Keratinocyte (primary cell): ENCODE measurements at regions not wholly inside any gene's neighbourhood (a gene's known extent, or its start where the extent isn't known, plus 50 kb on each side); places are given as distances from the start of the nearest gene placed in this dataset.

Experiments used
- EZH2 ChIP-seq: IDR thresholded peaks from one replicate; pipeline ENCODE4 v1.6.1; 2012; ENCODE audit warnings: inconsistent platforms, mild to moderate bottlenecking, low read length, moderate library complexity
- TF ChIP-seq, protein P1 (sequence below), 3 experiments: IDR thresholded peaks in 1 of 3; conservative IDR thresholded peaks in 1 of 3; optimal IDR thresholded peaks in 1 of 3; 2 replicates in 2 of 3; 3 replicates in 1 of 3; pipeline versions ENCODE3 to v1.5.1; 2011; ENCODE audit warnings: low read length in 3 of 3, mild to moderate bottlenecking in 3 of 3, moderate library complexity in 2 of 3, control low read depth in 1 of 3, inconsistent platforms in 1 of 3; ENCODE audit not compliant: insufficient read depth in 2 of 3; ENCODE audit errors: extremely low read depth in 1 of 3

DNA sequence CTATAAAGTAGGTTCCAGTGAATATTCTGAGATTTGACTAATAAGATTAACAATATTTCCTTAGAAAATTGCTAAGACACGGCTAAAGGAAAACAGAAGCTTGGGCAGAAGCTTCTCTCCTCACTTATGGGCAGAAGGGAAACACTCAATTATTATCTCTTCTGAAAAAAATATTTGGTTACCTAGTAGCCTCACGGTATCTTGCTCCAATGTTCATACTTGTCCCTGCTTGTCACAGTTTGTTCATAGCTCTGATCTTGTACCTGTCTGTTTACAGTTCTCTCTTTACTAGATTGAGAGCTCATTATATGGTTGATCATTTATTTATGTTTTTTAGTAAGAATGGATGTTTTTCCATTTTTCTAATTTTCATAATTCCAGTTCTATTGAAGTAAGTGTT is 458.0 kb upstream of the ATP2B1 start:
- TF ChIP-seq, protein P1, sequence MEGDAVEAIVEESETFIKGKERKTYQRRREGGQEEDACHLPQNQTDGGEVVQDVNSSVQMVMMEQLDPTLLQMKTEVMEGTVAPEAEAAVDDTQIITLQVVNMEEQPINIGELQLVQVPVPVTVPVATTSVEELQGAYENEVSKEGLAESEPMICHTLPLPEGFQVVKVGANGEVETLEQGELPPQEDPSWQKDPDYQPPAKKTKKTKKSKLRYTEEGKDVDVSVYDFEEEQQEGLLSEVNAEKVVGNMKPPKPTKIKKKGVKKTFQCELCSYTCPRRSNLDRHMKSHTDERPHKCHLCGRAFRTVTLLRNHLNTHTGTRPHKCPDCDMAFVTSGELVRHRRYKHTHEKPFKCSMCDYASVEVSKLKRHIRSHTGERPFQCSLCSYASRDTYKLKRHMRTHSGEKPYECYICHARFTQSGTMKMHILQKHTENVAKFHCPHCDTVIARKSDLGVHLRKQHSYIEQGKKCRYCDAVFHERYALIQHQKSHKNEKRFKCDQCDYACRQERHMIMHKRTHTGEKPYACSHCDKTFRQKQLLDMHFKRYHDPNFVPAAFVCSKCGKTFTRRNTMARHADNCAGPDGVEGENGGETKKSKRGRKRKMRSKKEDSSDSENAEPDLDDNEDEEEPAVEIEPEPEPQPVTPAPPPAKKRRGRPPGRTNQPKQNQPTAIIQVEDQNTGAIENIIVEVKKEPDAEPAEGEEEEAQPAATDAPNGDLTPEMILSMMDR (optimal IDR thresholded peaks at IDR 0.05 in 1 of 3, IDR thresholded peaks at IDR 0.05 in 1 of 3, conservative IDR thresholded peaks at IDR 0.05 in 1 of 3; ENCODE audit: extremely low read depth in 1 of 3, insufficient read depth in 2 of 3, low read length in 3 of 3): no peak
- TF ChIP-seq EZH2: no peak
